Brain pericyte (primary cell): ENCODE measurements at regions not wholly inside any gene's neighbourhood (a gene's known extent, or its start where the extent isn't known, plus 50 kb on each side); places are given as distances from the start of the nearest gene placed in this dataset.

Experiments used
- DNase-seq: peaks from one replicate; pipeline ENCODE4 v3.0.0-alpha.2; 2012; ENCODE audit warnings: low read depth, low spot score

- DNase-seq: no peak
Measured at GRCh38 chr13:91295712-91296410, 51.6 kb upstream of the MIR17HG start.

GRCh38 chr13:91297503-91297902 is 50.0 kb upstream of the MIR17HG start:
- no peak for DNase-seq
